ENCODE measurements at regions not wholly inside any gene's neighbourhood (a gene's known extent, or its start where the extent isn't known, plus 50 kb on each side); places are given as distances from the start of the nearest gene placed in this dataset.
A peak's percentile ranks its signal among the peaks of the same experiment; 100 is the strongest.

DNA sequence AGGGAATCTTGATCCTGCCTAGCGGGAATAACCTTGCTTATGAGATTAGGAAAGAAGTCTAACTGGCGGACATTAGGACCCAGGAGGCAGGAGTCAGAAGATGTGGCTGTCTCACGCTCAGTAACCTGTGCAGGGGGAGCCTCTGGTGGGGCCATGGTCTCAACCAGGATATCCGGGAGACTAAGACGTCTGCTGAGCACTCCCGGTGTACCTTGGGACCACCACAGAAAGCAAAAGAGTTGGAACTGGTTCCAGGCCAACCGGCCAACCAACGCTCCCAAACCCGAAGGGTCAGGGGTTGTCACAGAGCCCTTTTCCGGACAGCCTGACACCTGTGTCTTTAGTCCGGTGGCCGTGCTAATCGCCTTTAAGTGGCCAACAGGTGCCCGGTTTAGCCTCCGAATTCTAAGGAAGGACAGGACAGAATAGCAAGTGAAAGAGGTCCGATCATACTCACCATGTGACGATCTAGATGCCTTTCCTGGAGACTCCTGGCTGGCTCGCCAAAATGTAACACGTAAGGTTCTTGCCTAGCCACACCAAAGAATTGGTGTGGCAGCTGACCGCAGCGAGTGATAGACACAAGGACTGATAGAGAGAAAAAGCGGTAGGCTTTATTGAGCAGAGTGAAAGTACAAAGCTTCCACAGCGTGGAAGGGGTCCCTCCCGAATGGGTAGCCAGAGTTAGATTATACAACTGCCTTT lies 103.9 kb upstream of the DIAPH3 start:
- Mint-ChIP-seq H3K27me3 (ENCODE audit: insufficient read depth, low read depth, poor library complexity) (no peaks in the 10 kb centered on the region), H3K9me3 (peaks cover 7% of the 10 kb centered on the region; the same call in 2 of the 3 replicates), H3K4me3 (no peak overlapping the region), H3K4me1 (peaks cover 12% of the 10 kb centered on the region; the same call in 2 of the 3 replicates), H3K36me3 (ENCODE audit: low read depth) (0 out of 3 replicates have a peak, but pooled peaks cover 5% of the 10 kb centered on the region), H3K27ac (no peak overlapping the region)
- Histone ChIP-seq H3K4me3 (peak overlapping the region; percentile 84), H3K79me2 (replicated peaks; ENCODE audit: insufficient read depth) (no peaks in the 10 kb centered on the region), H3K9me2 (ENCODE audit: insufficient read depth) (peaks cover 5% of the 10 kb centered on the region; the same call in 1 of the 2 replicates), H4K20me1 (replicated peaks; ENCODE audit: insufficient read depth) (no peaks in the 10 kb centered on the region), H3K4me1 (ENCODE audit: insufficient read depth) (peaks cover 28% of the 10 kb centered on the region), H3F3A (replicated peaks; ENCODE audit: low read depth) (no peaks in the 10 kb centered on the region; the same call in 1 of the 2 replicates), H3K27me3 (ENCODE audit: insufficient read depth) (no peaks in the 10 kb centered on the region), H3K4me2 (peak overlapping the region; percentile 97), H3K36me3 (ENCODE audit: insufficient read depth) (no peaks in the 10 kb centered on the region), H3K27ac (ENCODE audit: low read depth) (no peak overlapping the region), H2AFZ (peak overlapping the region; percentile 97)
- ATAC-seq (peak; percentile 92), DNase-seq (ENCODE audit: low spot score) (peak; percentile 79)
- TF ChIP-seq, protein P1, sequence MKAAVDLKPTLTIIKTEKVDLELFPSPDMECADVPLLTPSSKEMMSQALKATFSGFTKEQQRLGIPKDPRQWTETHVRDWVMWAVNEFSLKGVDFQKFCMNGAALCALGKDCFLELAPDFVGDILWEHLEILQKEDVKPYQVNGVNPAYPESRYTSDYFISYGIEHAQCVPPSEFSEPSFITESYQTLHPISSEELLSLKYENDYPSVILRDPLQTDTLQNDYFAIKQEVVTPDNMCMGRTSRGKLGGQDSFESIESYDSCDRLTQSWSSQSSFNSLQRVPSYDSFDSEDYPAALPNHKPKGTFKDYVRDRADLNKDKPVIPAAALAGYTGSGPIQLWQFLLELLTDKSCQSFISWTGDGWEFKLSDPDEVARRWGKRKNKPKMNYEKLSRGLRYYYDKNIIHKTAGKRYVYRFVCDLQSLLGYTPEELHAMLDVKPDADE (IDR thresholded peaks at IDR 0.05): no peak
- peak; percentile 47 for TF ChIP-seq POLR2AphosphoS5 (IDR thresholded peaks at IDR 0.05; ENCODE audit: low read depth)

DNA sequence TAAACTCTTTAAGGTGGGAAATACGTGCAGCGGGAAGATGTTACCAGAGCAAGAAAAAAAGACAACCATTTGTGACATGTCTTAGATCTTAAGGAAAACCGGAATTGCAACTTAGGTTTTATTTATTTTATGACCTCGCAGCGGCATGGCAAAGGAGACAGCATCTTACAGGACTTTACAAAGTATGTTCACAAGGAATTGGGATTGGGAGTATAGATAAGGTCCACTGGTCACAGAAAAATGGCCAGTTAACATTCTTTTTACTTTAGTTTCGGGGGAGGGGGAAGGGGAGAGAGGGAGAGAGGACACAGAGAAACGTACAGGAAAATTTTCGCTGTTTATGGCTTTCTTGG lies 104.5 kb upstream of the DIAPH3 start:
- H3K27ac ChIP-seq (ENCODE audit: low read depth): no peak overlapping the region
- no peak for ATAC-seq
- H2AFZ ChIP-seq: peak overlapping the region; percentile 97

More for the DNA sequence above, 104.5 kb upstream of the DIAPH3 start:
- Mint-ChIP-seq H3K9me3 (peaks cover 3% of the 10 kb centered on the region; the same call in 2 of the 3 replicates), H3K36me3 (ENCODE audit: low read depth) (0 out of 3 replicates have a peak, but pooled peaks cover 3% of the 10 kb centered on the region), H3K27me3 (ENCODE audit: insufficient read depth, low read depth, poor library complexity) (no peaks in the 10 kb centered on the region), H3K4me3 (no peak overlapping the region), H3K27ac (no peak overlapping the region), H3K4me1 (peaks cover 14% of the 10 kb centered on the region; the same call in 2 of the 3 replicates)
- TF ChIP-seq EZH2 (IDR thresholded peaks at IDR 0.05; ENCODE audit: low read depth, unreplicated experiment) (no peak), EZH2phosphoT487 (IDR thresholded peaks at IDR 0.05; ENCODE audit: unreplicated experiment) (no peak), ZNF114 (CRISPR knock-in tag; IDR thresholded peaks at IDR 0.05) (no peak), STAT1 (IDR thresholded peaks at IDR 0.05; ENCODE audit: unreplicated experiment) (no peak), NANOG (IDR thresholded peaks at IDR 0.05; ENCODE audit: borderline replicate concordance) (no peak), JUNB (IDR thresholded peaks at IDR 0.05; ENCODE audit: unreplicated experiment) (no peak), CREB1 (CRISPR knock-in tag; IDR thresholded peaks at IDR 0.05; ENCODE audit: low read depth) (no peak), ZNF331 (CRISPR knock-in tag; IDR thresholded peaks at IDR 0.05; ENCODE audit: low read depth) (no peak), POLR2AphosphoS5 (IDR thresholded peaks at IDR 0.05; ENCODE audit: low read depth) (no peak)
- TF ChIP-seq, protein P2, sequence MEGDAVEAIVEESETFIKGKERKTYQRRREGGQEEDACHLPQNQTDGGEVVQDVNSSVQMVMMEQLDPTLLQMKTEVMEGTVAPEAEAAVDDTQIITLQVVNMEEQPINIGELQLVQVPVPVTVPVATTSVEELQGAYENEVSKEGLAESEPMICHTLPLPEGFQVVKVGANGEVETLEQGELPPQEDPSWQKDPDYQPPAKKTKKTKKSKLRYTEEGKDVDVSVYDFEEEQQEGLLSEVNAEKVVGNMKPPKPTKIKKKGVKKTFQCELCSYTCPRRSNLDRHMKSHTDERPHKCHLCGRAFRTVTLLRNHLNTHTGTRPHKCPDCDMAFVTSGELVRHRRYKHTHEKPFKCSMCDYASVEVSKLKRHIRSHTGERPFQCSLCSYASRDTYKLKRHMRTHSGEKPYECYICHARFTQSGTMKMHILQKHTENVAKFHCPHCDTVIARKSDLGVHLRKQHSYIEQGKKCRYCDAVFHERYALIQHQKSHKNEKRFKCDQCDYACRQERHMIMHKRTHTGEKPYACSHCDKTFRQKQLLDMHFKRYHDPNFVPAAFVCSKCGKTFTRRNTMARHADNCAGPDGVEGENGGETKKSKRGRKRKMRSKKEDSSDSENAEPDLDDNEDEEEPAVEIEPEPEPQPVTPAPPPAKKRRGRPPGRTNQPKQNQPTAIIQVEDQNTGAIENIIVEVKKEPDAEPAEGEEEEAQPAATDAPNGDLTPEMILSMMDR (conservative IDR thresholded peaks at IDR 0.05; ENCODE audit: low read depth in 2 of 2): no peak
- TF ChIP-seq, protein P3, sequence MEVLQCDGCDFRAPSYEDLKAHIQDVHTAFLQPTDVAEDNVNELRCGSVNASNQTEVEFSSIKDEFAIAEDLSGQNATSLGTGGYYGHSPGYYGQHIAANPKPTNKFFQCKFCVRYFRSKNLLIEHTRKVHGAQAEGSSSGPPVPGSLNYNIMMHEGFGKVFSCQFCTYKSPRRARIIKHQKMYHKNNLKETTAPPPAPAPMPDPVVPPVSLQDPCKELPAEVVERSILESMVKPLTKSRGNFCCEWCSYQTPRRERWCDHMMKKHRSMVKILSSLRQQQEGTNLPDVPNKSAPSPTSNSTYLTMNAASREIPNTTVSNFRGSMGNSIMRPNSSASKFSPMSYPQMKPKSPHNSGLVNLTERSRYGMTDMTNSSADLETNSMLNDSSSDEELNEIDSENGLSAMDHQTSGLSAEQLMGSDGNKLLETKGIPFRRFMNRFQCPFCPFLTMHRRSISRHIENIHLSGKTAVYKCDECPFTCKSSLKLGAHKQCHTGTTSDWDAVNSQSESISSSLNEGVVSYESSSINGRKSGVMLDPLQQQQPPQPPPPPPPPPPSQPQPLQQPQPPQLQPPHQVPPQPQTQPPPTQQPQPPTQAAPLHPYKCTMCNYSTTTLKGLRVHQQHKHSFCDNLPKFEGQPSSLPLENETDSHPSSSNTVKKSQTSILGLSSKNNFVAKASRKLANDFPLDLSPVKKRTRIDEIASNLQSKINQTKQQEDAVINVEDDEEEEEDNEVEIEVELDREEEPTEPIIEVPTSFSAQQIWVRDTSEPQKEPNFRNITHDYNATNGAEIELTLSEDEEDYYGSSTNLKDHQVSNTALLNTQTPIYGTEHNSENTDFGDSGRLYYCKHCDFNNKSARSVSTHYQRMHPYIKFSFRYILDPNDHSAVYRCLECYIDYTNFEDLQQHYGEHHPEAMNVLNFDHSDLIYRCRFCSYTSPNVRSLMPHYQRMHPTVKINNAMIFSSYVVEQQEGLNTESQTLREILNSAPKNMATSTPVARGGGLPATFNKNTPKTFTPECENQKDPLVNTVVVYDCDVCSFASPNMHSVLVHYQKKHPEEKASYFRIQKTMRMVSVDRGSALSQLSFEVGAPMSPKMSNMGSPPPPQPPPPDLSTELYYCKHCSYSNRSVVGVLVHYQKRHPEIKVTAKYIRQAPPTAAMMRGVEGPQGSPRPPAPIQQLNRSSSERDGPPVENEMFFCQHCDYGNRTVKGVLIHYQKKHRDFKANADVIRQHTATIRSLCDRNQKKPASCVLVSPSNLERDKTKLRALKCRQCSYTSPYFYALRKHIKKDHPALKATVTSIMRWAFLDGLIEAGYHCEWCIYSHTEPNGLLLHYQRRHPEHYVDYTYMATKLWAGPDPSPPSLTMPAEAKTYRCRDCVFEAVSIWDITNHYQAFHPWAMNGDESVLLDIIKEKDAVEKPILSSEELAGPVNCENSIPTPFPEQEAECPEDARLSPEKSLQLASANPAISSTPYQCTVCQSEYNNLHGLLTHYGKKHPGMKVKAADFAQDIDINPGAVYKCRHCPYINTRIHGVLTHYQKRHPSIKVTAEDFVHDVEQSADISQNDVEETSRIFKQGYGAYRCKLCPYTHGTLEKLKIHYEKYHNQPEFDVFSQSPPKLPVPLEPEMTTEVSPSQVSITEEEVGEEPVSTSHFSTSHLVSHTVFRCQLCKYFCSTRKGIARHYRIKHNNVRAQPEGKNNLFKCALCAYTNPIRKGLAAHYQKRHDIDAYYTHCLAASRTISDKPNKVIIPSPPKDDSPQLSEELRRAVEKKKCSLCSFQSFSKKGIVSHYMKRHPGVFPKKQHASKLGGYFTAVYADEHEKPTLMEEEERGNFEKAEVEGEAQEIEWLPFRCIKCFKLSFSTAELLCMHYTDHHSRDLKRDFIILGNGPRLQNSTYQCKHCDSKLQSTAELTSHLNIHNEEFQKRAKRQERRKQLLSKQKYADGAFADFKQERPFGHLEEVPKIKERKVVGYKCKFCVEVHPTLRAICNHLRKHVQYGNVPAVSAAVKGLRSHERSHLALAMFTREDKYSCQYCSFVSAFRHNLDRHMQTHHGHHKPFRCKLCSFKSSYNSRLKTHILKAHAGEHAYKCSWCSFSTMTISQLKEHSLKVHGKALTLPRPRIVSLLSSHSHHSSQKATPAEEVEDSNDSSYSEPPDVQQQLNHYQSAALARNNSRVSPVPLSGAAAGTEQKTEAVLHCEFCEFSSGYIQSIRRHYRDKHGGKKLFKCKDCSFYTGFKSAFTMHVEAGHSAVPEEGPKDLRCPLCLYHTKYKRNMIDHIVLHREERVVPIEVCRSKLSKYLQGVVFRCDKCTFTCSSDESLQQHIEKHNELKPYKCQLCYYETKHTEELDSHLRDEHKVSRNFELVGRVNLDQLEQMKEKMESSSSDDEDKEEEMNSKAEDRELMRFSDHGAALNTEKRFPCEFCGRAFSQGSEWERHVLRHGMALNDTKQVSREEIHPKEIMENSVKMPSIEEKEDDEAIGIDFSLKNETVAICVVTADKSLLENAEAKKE (CRISPR knock-in tag; IDR thresholded peaks at IDR 0.05): no peak
- peaks cover 5% of the 10 kb centered on the region; the same call in 1 of the 2 replicates for H3K9me2 ChIP-seq (ENCODE audit: insufficient read depth)
- peak overlapping the region; percentile 84 for H3K4me3 ChIP-seq
- peak overlapping the region; percentile 97 for H3K4me2 ChIP-seq
- no peaks in the 10 kb centered on the region for H3K36me3 ChIP-seq (ENCODE audit: insufficient read depth)
- no peaks in the 10 kb centered on the region; the same call in 1 of the 2 replicates for H3F3A ChIP-seq (replicated peaks; ENCODE audit: low read depth)
- no peaks in the 10 kb centered on the region for H3K27me3 ChIP-seq (ENCODE audit: insufficient read depth)
- H4K20me1 ChIP-seq (replicated peaks; ENCODE audit: insufficient read depth): no peaks in the 10 kb centered on the region
- H3K79me2 ChIP-seq (replicated peaks; ENCODE audit: insufficient read depth): no peaks in the 10 kb centered on the region
- no peak for DNase-seq (ENCODE audit: low spot score)
- peaks cover 28% of the 10 kb centered on the region for H3K4me1 ChIP-seq (ENCODE audit: insufficient read depth)
